ENCODE measurements at regions not wholly inside any gene's neighbourhood (a gene's known extent, or its start where the extent isn't known, plus 50 kb on each side); places are given as distances from the start of the nearest gene placed in this dataset. TPM values are rescaled to one million over a fixed set of nuclear protein-coding genes. Genes with fewer than 3 reads are reported as not detected.

DNA sequence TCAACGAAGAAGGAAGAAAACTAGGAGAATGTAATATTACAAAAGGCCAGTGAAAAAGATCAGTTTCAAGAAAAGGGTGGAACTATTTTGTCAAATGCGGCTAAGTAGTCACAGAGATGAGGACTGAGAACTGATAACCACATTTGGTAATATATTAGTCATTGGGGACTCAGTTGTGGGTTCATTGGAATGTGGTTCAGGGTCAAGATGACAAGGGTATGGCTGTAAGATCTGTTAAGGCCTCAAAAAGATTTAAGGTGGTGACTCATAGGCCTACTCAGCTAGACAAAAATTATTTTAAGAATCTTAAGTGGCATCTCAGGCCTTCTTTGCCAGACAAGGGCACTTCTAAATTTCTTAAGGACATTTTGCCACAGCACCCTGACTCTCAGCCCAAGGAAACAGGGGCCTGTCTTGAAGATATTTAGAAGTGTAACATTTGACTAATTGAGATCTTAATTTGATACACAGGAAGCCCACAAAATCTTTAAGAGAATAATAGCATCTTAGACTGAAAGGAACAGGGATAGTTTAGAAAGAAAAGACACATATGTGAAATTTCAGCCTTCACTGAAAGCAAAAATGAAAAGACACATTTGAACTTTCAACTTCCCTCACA lies 81.3 kb downstream of the STRADB start:
- Histone ChIP-seq H3K36me3 (ENCODE audit: control insufficient read depth, insufficient read depth, low read length) (no peaks in the 10 kb centered on the region), H3K27me3 (ENCODE audit: control insufficient read depth, insufficient read depth, low read length) (no peaks in the 10 kb centered on the region), H3K4me3 (ENCODE audit: low read depth, low read length) (no peak overlapping the region)
- TF ChIP-seq, protein P1, sequence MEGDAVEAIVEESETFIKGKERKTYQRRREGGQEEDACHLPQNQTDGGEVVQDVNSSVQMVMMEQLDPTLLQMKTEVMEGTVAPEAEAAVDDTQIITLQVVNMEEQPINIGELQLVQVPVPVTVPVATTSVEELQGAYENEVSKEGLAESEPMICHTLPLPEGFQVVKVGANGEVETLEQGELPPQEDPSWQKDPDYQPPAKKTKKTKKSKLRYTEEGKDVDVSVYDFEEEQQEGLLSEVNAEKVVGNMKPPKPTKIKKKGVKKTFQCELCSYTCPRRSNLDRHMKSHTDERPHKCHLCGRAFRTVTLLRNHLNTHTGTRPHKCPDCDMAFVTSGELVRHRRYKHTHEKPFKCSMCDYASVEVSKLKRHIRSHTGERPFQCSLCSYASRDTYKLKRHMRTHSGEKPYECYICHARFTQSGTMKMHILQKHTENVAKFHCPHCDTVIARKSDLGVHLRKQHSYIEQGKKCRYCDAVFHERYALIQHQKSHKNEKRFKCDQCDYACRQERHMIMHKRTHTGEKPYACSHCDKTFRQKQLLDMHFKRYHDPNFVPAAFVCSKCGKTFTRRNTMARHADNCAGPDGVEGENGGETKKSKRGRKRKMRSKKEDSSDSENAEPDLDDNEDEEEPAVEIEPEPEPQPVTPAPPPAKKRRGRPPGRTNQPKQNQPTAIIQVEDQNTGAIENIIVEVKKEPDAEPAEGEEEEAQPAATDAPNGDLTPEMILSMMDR (IDR thresholded peaks at IDR 0.05; ENCODE audit: insufficient read depth, low read depth, low read length) = no peak
- peak; percentile 77 for DNase-seq (ENCODE audit: low read depth)
- ChIA-PET POLR2A (no interaction called here), CTCF (no interaction called here)

Small RNA genes lying in the stretch of these regions (small RNA-seq; reads per million reads assigned to genes)
- gene MTND4LP16 (ENCODE audit: insufficient read length, low read depth, low replicate concordance) = not detected

All from BJ (cell line).